Stomach (tissue), 4 donors: ENCODE measurements at regions not wholly inside any gene's neighbourhood (a gene's known extent, or its start where the extent isn't known, plus 50 kb on each side); places are given as distances from the start of the nearest gene placed in this dataset.

Experiments
- POLR2A ChIP-seq, 4 donors: fragments of 450-650 bp; IDR thresholded peaks; one replicate each; pipeline ENCODE4 v1.6.1; 2016; ENCODE audit warnings: antibody characterized with exemption in 4 of 4, control low read depth in 2 of 4, mild to moderate bottlenecking in 1 of 4, moderate library complexity in 1 of 4
- TF ChIP-seq, protein P1 (sequence below), 7 experiments: fragments of 450-650 bp in 4 of 7; fragments of 200-600 bp in 3 of 7; sonication (generic) in 3 of 7; IDR thresholded peaks; one replicate each; pipeline ENCODE4 v1.5.1; 2016 to 2019; ENCODE audit warnings: antibody characterized with exemption in 7 of 7, control low read depth in 2 of 7, mild to moderate bottlenecking in 1 of 7

- TF ChIP-seq, protein P1, sequence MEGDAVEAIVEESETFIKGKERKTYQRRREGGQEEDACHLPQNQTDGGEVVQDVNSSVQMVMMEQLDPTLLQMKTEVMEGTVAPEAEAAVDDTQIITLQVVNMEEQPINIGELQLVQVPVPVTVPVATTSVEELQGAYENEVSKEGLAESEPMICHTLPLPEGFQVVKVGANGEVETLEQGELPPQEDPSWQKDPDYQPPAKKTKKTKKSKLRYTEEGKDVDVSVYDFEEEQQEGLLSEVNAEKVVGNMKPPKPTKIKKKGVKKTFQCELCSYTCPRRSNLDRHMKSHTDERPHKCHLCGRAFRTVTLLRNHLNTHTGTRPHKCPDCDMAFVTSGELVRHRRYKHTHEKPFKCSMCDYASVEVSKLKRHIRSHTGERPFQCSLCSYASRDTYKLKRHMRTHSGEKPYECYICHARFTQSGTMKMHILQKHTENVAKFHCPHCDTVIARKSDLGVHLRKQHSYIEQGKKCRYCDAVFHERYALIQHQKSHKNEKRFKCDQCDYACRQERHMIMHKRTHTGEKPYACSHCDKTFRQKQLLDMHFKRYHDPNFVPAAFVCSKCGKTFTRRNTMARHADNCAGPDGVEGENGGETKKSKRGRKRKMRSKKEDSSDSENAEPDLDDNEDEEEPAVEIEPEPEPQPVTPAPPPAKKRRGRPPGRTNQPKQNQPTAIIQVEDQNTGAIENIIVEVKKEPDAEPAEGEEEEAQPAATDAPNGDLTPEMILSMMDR (IDR thresholded peaks at IDR 0.05), result no peak
- no peak for TF ChIP-seq POLR2A (IDR thresholded peaks at IDR 0.05)
Observed at GRCh38 chr4:189507060-189507459, 433.6 kb upstream of the FRG1 start.
